ENCODE measurements at regions not wholly inside any gene's neighbourhood (a gene's known extent, or its start where the extent isn't known, plus 50 kb on each side); places are given as distances from the start of the nearest gene placed in this dataset.

- no peaks in the 10 kb centered on the region for H3K27me3 ChIP-seq
- no peaks in the 10 kb centered on the region for H3K4me1 ChIP-seq
- no peak for ATAC-seq
- H3K4me3 ChIP-seq, result no peak overlapping the region
- H3K36me3 ChIP-seq, result no peaks in the 10 kb centered on the region
- DNase-seq, result no peak
- TF ChIP-seq CTCF (IDR thresholded peaks at IDR 0.05), result no peak
- no peaks in the 10 kb centered on the region for H3K9me3 ChIP-seq
- intact Hi-C loops (cut with DNase I), result no loop called here
- H3K27ac ChIP-seq, result no peak overlapping the region
Observed at GRCh38 chr2:187198136-187198535, 249.9 kb downstream of the CALCRL start.

- no peak for TF ChIP-seq CTCF (IDR thresholded peaks at IDR 0.05)
- DNase-seq, result no peak
- H3K9me3 ChIP-seq, result no peaks in the 10 kb centered on the region
- no peaks in the 10 kb centered on the region for H3K36me3 ChIP-seq
- H3K27ac ChIP-seq, result no peak overlapping the region
- H3K4me3 ChIP-seq, result no peak overlapping the region
- no peak for ATAC-seq
- H3K4me1 ChIP-seq, result no peaks in the 10 kb centered on the region
- intact Hi-C loops (cut with DNase I), result no loop called here
- H3K27me3 ChIP-seq, result no peaks in the 10 kb centered on the region
Observed at GRCh38 chr2:187194049-187194448, 254.0 kb downstream of the CALCRL start.

- Histone ChIP-seq H3K27me3 (no peaks in the 10 kb centered on the region), H3K4me3 (no peak overlapping the region), H3K4me1 (no peaks in the 10 kb centered on the region), H3K36me3 (no peaks in the 10 kb centered on the region), H3K27ac (no peak overlapping the region), H3K9me3 (peaks cover 0 to under 1% (median 0%) of the 10 kb centered on the region in 11 donors)
- DNase-seq, result no peak
- intact Hi-C loops (cut with DNase I), result no loop called here
- 76 to 79% methylated on average over 4 of the region's 4 CpGs for WGBS, 2 donors
- ATAC-seq, result no peak
- no peak for TF ChIP-seq CTCF (IDR thresholded peaks at IDR 0.05)
Observed at GRCh38 chr2:187188783-187189631, 259.0 kb downstream of the CALCRL start.

GRCh38 chr2:187187519-187187918, 260.5 kb downstream of the CALCRL start:
- DNase-seq (no peak), ATAC-seq (no peak)
- intact Hi-C loops (cut with DNase I), result no loop called here
- Histone ChIP-seq H3K4me3 (no peak overlapping the region), H3K9me3 (peaks cover 0 to 15% (median 3%) of the 10 kb centered on the region in 11 donors), H3K27me3 (no peaks in the 10 kb centered on the region), H3K36me3 (no peaks in the 10 kb centered on the region), H3K27ac (no peak overlapping the region), H3K4me1 (no peaks in the 10 kb centered on the region)
- no peak for TF ChIP-seq CTCF (IDR thresholded peaks at IDR 0.05)
